ENCODE measurements at regions not wholly inside any gene's neighbourhood (a gene's known extent, or its start where the extent isn't known, plus 50 kb on each side); places are given as distances from the start of the nearest gene placed in this dataset.

- no peak overlapping the region for H3K23ac ChIP-seq (ENCODE audit: low read depth, low read length, poor library complexity)
These were observed 480.3 kb upstream of the CD180 start for GRCh38 chr5:67676863-67677262.

GRCh38 chr5:67674159-67674655 is 477.6 kb upstream of the CD180 start:
- no peak overlapping the region for H2BK120ac ChIP-seq (ENCODE audit: low read depth, low read length)
- H2BK12ac ChIP-seq (ENCODE audit: low read length): no peak overlapping the region
- H4K91ac ChIP-seq (ENCODE audit: low read depth, low read length, poor library complexity): no peak overlapping the region
- peaks cover 0 to 4% of the 10 kb centered on the region in 2 donors for H3K4me1 ChIP-seq (ENCODE audit: control insufficient read depth in 2 of 2, insufficient read depth in 1 of 2, low read depth in 1 of 2, low read length in 2 of 2)
- H3K4ac ChIP-seq (ENCODE audit: low read length): no peak overlapping the region
- no peak overlapping the region for H3K9ac ChIP-seq (ENCODE audit: low read depth, low read length, poor library complexity)
- H3K4me2 ChIP-seq (ENCODE audit: insufficient read depth, low read length, poor library complexity, severe bottlenecking): no peak overlapping the region
- no peak overlapping the region for H3K4me3 ChIP-seq (ENCODE audit: low read length in 2 of 2)
- no peak overlapping the region for H3K23ac ChIP-seq (ENCODE audit: low read depth, low read length, poor library complexity)
- no peak overlapping the region for H2AFZ ChIP-seq (ENCODE audit: low read length)
- H3K18ac ChIP-seq (ENCODE audit: low read length): no peak overlapping the region
- no peak overlapping the region for H3K27ac ChIP-seq (replicated peaks; ENCODE audit: low read length)
- no peak overlapping the region for H3K14ac ChIP-seq (ENCODE audit: low read length)
- H3K9me3 ChIP-seq (replicated peaks in 1 of 2; ENCODE audit: control insufficient read depth in 2 of 2, insufficient read depth in 1 of 2, low read depth in 1 of 2, low read length in 2 of 2): no peaks in the 10 kb centered on the region
- no peaks in the 10 kb centered on the region for H3K36me3 ChIP-seq (replicated peaks in 1 of 2; ENCODE audit: control insufficient read depth in 2 of 2, insufficient read depth in 2 of 2, low read length in 2 of 2)
- no peak for DNase-seq (ENCODE audit: low spot score)
- H2AK5ac ChIP-seq (ENCODE audit: low read depth, low read length): no peak overlapping the region
- H4K8ac ChIP-seq (ENCODE audit: low read depth, low read length): no peak overlapping the region
- H3K27me3 ChIP-seq (ENCODE audit: control insufficient read depth in 3 of 3, insufficient read depth in 3 of 3, low read depth in 1 of 3, low read length in 3 of 3): no peaks in the 10 kb centered on the region
- no peaks in the 10 kb centered on the region for H3K79me1 ChIP-seq (ENCODE audit: low read depth, low read length)
- H2BK15ac ChIP-seq (ENCODE audit: low read length): no peak overlapping the region
- H2BK5ac ChIP-seq (ENCODE audit: low read length): no peak overlapping the region

More at GRCh38 chr5:67676863-67677262, 480.3 kb upstream of the CD180 start:
- Histone ChIP-seq H3K4me2 (ENCODE audit: insufficient read depth, low read length, poor library complexity, severe bottlenecking) (no peak overlapping the region), H3K27ac (replicated peaks; ENCODE audit: low read length) (no peak overlapping the region), H2AFZ (ENCODE audit: low read length) (no peak overlapping the region), H3K9me3 (replicated peaks in 1 of 2; ENCODE audit: control insufficient read depth in 2 of 2, insufficient read depth in 1 of 2, low read depth in 1 of 2, low read length in 2 of 2) (no peaks in the 10 kb centered on the region), H2AK5ac (ENCODE audit: low read depth, low read length) (no peak overlapping the region), H3K4me3 (ENCODE audit: low read length in 2 of 2) (no peak overlapping the region), H2BK120ac (ENCODE audit: low read depth, low read length) (no peak overlapping the region), H3K14ac (ENCODE audit: low read length) (no peak overlapping the region), H3K4me1 (ENCODE audit: control insufficient read depth in 2 of 2, insufficient read depth in 1 of 2, low read depth in 1 of 2, low read length in 2 of 2) (peaks cover 0 to 6% of the 10 kb centered on the region in 2 donors), H3K18ac (ENCODE audit: low read length) (no peak overlapping the region), H4K91ac (ENCODE audit: low read depth, low read length, poor library complexity) (no peak overlapping the region), H3K79me1 (ENCODE audit: low read depth, low read length) (no peaks in the 10 kb centered on the region), H2BK12ac (ENCODE audit: low read length) (no peak overlapping the region), H3K9ac (ENCODE audit: low read depth, low read length, poor library complexity) (no peak overlapping the region), H2BK15ac (ENCODE audit: low read length) (no peak overlapping the region), H3K27me3 (ENCODE audit: control insufficient read depth in 3 of 3, insufficient read depth in 3 of 3, low read depth in 1 of 3, low read length in 3 of 3) (no peaks in the 10 kb centered on the region), H3K4ac (ENCODE audit: low read length) (no peak overlapping the region), H4K8ac (ENCODE audit: low read depth, low read length) (no peak overlapping the region), H2BK5ac (ENCODE audit: low read length) (no peak overlapping the region), H3K36me3 (replicated peaks in 1 of 2; ENCODE audit: control insufficient read depth in 2 of 2, insufficient read depth in 2 of 2, low read length in 2 of 2) (no peaks in the 10 kb centered on the region)
- no peak for DNase-seq (ENCODE audit: low spot score)
- no CpG with 5 or more reads among the region's 2 CpGs for WGBS, 2 donors (ENCODE audit: extremely low coverage in 2 of 2, insufficient read length in 2 of 2, insufficient replicate concordance in 1 of 2)

- no peak overlapping the region for H3K9ac ChIP-seq (ENCODE audit: low read depth, low read length, poor library complexity)
- no peak overlapping the region for H3K23ac ChIP-seq (ENCODE audit: low read depth, low read length, poor library complexity)
- no peak overlapping the region for H3K4me3 ChIP-seq (ENCODE audit: low read length in 2 of 2)
- no peak overlapping the region for H4K91ac ChIP-seq (ENCODE audit: low read depth, low read length, poor library complexity)
- H3K4me1 ChIP-seq (ENCODE audit: control insufficient read depth in 2 of 2, insufficient read depth in 1 of 2, low read depth in 1 of 2, low read length in 2 of 2): peaks cover 0 to 2% of the 10 kb centered on the region in 2 donors
- DNase-seq (ENCODE audit: low spot score): no peak
- H3K14ac ChIP-seq (ENCODE audit: low read length): no peak overlapping the region
- H2BK15ac ChIP-seq (ENCODE audit: low read length): no peak overlapping the region
- H3K9me3 ChIP-seq (replicated peaks in 1 of 2; ENCODE audit: control insufficient read depth in 2 of 2, insufficient read depth in 1 of 2, low read depth in 1 of 2, low read length in 2 of 2): no peaks in the 10 kb centered on the region
- H2BK5ac ChIP-seq (ENCODE audit: low read length): no peak overlapping the region
- H4K8ac ChIP-seq (ENCODE audit: low read depth, low read length): no peak overlapping the region
- no peak overlapping the region for H2BK12ac ChIP-seq (ENCODE audit: low read length)
- H3K36me3 ChIP-seq (replicated peaks in 1 of 2; ENCODE audit: control insufficient read depth in 2 of 2, insufficient read depth in 2 of 2, low read length in 2 of 2): no peaks in the 10 kb centered on the region
- no peak overlapping the region for H3K4me2 ChIP-seq (ENCODE audit: insufficient read depth, low read length, poor library complexity, severe bottlenecking)
- no peak overlapping the region for H2BK120ac ChIP-seq (ENCODE audit: low read depth, low read length)
- H3K79me1 ChIP-seq (ENCODE audit: low read depth, low read length): no peaks in the 10 kb centered on the region
- H2AK5ac ChIP-seq (ENCODE audit: low read depth, low read length): no peak overlapping the region
- no peak overlapping the region for H2AFZ ChIP-seq (ENCODE audit: low read length)
- H3K27me3 ChIP-seq (ENCODE audit: control insufficient read depth in 3 of 3, insufficient read depth in 3 of 3, low read depth in 1 of 3, low read length in 3 of 3): no peaks in the 10 kb centered on the region
- no peak overlapping the region for H3K4ac ChIP-seq (ENCODE audit: low read length)
- H3K27ac ChIP-seq (replicated peaks; ENCODE audit: low read length): no peak overlapping the region
- H3K18ac ChIP-seq (ENCODE audit: low read length): no peak overlapping the region
These were observed 477.0 kb upstream of the CD180 start for GRCh38 chr5:67673618-67674017.

- H3K27ac ChIP-seq (replicated peaks; ENCODE audit: low read length): no peak overlapping the region
- no peak for DNase-seq (ENCODE audit: low spot score)
- H4K8ac ChIP-seq (ENCODE audit: low read depth, low read length): no peak overlapping the region
- H3K18ac ChIP-seq (ENCODE audit: low read length): no peak overlapping the region
- peaks cover 0 to 2% of the 10 kb centered on the region in 2 donors for H3K4me1 ChIP-seq (ENCODE audit: control insufficient read depth in 2 of 2, insufficient read depth in 1 of 2, low read depth in 1 of 2, low read length in 2 of 2)
- H3K4ac ChIP-seq (ENCODE audit: low read length): no peak overlapping the region
- H3K79me1 ChIP-seq (ENCODE audit: low read depth, low read length): no peaks in the 10 kb centered on the region
- H3K14ac ChIP-seq (ENCODE audit: low read length): no peak overlapping the region
- no peak overlapping the region for H3K4me3 ChIP-seq (ENCODE audit: low read length in 2 of 2)
- no peak overlapping the region for H4K91ac ChIP-seq (ENCODE audit: low read depth, low read length, poor library complexity)
- WGBS, 2 donors (ENCODE audit: extremely low coverage in 2 of 2, insufficient read length in 2 of 2, insufficient replicate concordance in 1 of 2): no CpG with 5 or more reads among the region's 3 CpGs
- no peak overlapping the region for H2AFZ ChIP-seq (ENCODE audit: low read length)
- no peak overlapping the region for H2BK12ac ChIP-seq (ENCODE audit: low read length)
- H2BK15ac ChIP-seq (ENCODE audit: low read length): no peak overlapping the region
- no peak overlapping the region for H3K9ac ChIP-seq (ENCODE audit: low read depth, low read length, poor library complexity)
- no peaks in the 10 kb centered on the region for H3K36me3 ChIP-seq (replicated peaks in 1 of 2; ENCODE audit: control insufficient read depth in 2 of 2, insufficient read depth in 2 of 2, low read length in 2 of 2)
- no peak overlapping the region for H3K23ac ChIP-seq (ENCODE audit: low read depth, low read length, poor library complexity)
- H3K27me3 ChIP-seq (ENCODE audit: control insufficient read depth in 3 of 3, insufficient read depth in 3 of 3, low read depth in 1 of 3, low read length in 3 of 3): no peaks in the 10 kb centered on the region
- H2BK5ac ChIP-seq (ENCODE audit: low read length): no peak overlapping the region
- H2BK120ac ChIP-seq (ENCODE audit: low read depth, low read length): no peak overlapping the region
- no peaks in the 10 kb centered on the region for H3K9me3 ChIP-seq (replicated peaks in 1 of 2; ENCODE audit: control insufficient read depth in 2 of 2, insufficient read depth in 1 of 2, low read depth in 1 of 2, low read length in 2 of 2)
- no peak overlapping the region for H2AK5ac ChIP-seq (ENCODE audit: low read depth, low read length)
- H3K4me2 ChIP-seq (ENCODE audit: insufficient read depth, low read length, poor library complexity, severe bottlenecking): no peak overlapping the region
These were observed 476.6 kb upstream of the CD180 start for GRCh38 chr5:67673180-67673579.
